ENCODE measurements at regions not wholly inside any gene's neighbourhood (a gene's known extent, or its start where the extent isn't known, plus 50 kb on each side); places are given as distances from the start of the nearest gene placed in this dataset.
"Not testable (repeated sequence)": the region's sequence is repeated elsewhere in the genome, so short reads cannot be mapped to it uniquely, and the experiment has no call there.

DNA sequence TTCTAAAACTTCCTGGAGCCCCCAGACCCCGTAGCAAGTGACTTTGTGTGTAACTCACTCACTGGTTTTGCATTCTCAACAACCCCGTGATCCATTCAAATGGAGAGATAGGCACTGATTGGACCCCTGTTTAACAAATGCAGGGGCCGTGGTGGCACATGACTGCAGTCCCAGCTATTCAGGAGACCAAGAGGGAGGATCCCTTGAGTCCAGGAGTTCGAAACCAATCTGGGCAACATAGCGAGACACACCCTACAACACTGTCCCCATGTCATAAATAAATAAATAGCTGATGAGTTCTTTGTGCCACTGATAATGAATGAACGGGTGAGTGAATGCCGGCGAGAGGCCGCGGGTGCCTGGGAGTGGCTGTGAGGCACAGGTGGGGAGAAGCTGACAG is 59.4 kb upstream of the PAX7 start:
- no peak for DNase-seq (ENCODE audit: low spot score)
- H3K4me1 Mint-ChIP-seq (ENCODE audit: low read depth), result no peaks in the 10 kb centered on the region
- H3K9me3 Mint-ChIP-seq, result no peaks in the 10 kb centered on the region
- no peak overlapping the region for H3K27ac Mint-ChIP-seq
- H3K4me3 Mint-ChIP-seq, result no peak overlapping the region
- H3K36me3 Mint-ChIP-seq (ENCODE audit: low read depth), result no peaks in the 10 kb centered on the region
- no peaks in the 10 kb centered on the region for H3K27me3 Mint-ChIP-seq (ENCODE audit: low read depth)

DNA sequence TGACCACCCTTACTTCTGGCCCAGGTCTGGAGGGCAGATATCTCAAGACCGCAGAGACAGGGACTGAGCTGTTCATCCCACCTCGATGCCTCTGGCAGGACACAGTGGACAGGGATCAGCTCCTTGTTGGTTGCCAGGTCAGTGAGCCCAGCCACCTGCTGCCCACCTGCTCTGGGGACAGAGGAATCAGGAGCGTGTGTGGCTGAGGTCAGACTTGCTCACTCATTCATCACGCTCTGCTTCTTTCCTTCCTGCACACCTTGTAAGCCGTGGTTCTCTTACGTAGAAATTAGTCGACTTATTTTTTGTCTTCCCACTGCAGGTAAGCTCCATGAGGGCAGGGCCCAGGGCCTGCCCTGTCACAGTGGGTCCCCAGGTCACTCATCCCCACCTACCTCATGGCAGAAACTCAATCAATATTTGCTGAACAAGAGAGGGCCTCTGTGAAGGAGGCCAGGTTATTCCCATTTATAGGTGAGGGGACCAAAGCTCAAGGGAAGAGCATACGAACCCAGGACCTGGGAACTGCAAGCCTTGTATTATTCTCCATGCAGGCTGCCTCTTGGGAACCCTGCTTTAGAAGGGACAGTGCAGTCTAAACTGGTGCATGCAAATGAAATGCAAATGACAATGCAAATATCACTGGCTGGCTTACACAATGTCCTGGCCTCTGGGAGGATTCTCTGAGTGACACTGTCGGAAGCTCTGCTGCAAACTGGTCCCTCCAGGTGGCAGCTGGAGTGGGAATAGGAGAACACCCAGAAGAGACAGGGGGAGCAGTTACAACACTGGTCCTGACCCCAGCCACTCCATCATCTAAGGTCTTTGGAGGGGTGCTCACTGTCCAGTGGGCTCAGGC is 58.4 kb upstream of the PAX7 start:
- Mint-ChIP-seq H3K4me1 (ENCODE audit: low read depth) (no peaks in the 10 kb centered on the region), H3K27ac (no peak overlapping the region), H3K4me3 (no peak overlapping the region), H3K27me3 (ENCODE audit: low read depth) (no peaks in the 10 kb centered on the region), H3K36me3 (ENCODE audit: low read depth) (no peaks in the 10 kb centered on the region), H3K9me3 (no peaks in the 10 kb centered on the region)
- no peak for DNase-seq (ENCODE audit: low spot score)

DNA sequence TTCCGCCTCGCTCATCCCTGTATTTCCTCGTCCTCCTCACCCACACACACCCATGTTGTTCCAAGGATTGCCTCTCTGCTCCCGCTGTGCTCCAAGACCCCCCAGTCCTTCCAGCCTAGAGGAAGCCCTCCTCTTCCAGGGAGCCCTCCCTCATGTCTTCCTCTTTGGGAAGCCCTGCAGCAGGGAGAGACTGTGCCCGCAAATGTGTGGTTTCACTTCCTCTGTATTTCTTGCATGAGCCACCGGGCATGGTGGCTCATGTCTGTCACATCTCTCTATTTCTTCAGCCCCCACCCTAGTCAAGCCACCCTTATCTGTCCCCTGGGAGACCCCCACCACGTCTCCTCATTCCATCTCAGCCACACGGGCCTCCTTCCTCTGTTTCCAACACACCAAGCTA is 57.5 kb upstream of the PAX7 start:
- Mint-ChIP-seq H3K4me3 (no peak overlapping the region), H3K9me3 (no peaks in the 10 kb centered on the region), H3K4me1 (ENCODE audit: low read depth) (no peaks in the 10 kb centered on the region), H3K27ac (no peak overlapping the region), H3K27me3 (ENCODE audit: low read depth) (no peaks in the 10 kb centered on the region), H3K36me3 (ENCODE audit: low read depth) (no peaks in the 10 kb centered on the region)
- no peak for DNase-seq (ENCODE audit: low spot score)

DNA sequence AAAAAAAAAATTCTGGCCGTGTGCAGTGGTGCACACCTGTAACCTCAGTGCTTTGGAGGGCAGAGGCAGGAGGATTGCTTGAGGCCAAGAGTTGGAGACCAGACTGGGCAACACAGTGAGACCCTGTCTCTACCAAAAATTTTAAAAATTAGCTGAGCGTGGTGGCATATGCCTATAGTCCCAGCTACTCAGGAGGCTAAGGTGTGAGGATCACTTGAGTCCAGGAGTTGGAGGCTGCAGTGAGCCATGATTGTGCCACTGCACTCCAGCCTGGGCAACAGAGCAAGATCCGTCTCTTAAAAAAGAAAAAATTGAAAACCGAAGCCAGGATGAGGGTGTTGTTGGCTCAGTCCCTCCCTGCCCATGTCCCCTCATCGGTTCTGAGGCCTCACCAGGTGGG is 55.9 kb upstream of the PAX7 start:
- Mint-ChIP-seq H3K36me3 (ENCODE audit: low read depth) (no peaks in the 10 kb centered on the region), H3K4me3 (no peak overlapping the region), H3K4me1 (ENCODE audit: low read depth) (no peaks in the 10 kb centered on the region), H3K27ac (no peak overlapping the region), H3K27me3 (ENCODE audit: low read depth) (no peaks in the 10 kb centered on the region), H3K9me3 (no peaks in the 10 kb centered on the region)
- DNase-seq (ENCODE audit: low spot score), result no peak

DNA sequence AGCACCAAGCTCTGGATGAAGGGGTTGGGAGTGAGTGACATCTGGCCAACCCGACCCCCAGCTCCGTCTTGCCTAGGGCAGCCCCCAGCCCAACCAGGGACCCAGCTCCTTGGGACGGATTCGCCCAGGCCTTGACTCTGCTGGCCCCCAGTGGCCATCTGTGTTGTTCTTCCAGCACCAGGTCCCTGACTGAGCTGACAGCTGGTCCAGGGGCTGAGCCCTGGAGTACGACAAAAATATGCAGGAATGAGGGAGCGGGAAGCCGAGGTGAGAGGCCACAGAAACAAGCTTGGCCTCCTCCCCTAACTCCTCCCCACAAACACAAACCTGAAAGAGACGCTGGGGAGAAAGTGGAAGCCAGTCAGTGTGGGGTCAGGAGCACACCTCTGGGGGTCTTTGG is 55.0 kb upstream of the PAX7 start:
- no peaks in the 10 kb centered on the region for H3K4me1 Mint-ChIP-seq (ENCODE audit: low read depth)
- H3K36me3 Mint-ChIP-seq (ENCODE audit: low read depth), result no peaks in the 10 kb centered on the region
- no peaks in the 10 kb centered on the region for H3K27me3 Mint-ChIP-seq (ENCODE audit: low read depth)
- H3K9me3 Mint-ChIP-seq, result no peaks in the 10 kb centered on the region
- H3K27ac Mint-ChIP-seq, result no peak overlapping the region
- no peak overlapping the region for H3K4me3 Mint-ChIP-seq
- no peak for DNase-seq (ENCODE audit: low spot score)

DNA sequence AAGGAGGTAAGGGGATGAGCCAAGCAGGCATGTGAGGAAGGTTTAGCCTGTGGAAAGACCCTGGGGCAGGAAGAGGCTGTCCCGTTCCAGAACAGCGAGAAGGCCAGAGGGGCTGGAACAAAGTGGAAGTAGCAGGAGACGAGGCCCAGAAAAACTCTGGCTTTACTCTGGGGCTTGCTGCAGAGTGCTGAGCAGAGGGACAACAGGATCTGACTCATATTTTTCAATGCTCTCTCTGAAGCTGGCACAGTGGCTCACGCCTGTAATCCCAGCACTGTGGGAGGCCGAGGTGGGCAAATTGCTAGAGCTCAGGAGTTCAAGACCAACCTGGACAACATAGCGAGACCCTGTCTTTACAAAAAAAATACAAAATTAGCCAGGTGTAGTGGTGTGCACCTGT is 52.4 kb upstream of the PAX7 start:
- no peaks in the 10 kb centered on the region for H3K27me3 Mint-ChIP-seq (ENCODE audit: low read depth)
- no peaks in the 10 kb centered on the region for H3K4me1 Mint-ChIP-seq (ENCODE audit: low read depth)
- H3K4me3 Mint-ChIP-seq, result no peak overlapping the region
- DNase-seq (ENCODE audit: low spot score), result no peak
- H3K9me3 Mint-ChIP-seq, result no peaks in the 10 kb centered on the region
- no peak overlapping the region for H3K27ac Mint-ChIP-seq
- H3K36me3 Mint-ChIP-seq (ENCODE audit: low read depth), result no peaks in the 10 kb centered on the region

DNA sequence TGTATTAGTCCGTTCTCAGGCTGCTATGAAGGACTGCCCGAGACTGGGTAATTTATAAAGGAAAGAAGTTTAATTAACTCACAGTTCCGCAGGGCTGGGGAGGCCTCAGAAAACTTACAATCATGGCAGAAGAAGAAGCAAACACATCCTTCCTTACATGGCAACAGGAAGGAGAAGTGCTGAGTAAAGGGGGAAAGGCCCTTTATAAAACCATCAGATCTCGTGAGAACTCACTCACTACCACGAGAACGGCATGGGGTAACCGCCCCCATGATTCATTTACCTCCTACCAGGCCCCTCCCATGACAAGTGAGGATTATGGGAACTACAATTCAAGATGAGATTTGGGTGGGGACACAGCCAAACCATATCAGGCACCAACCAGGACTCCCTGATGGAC is 51.4 kb upstream of the PAX7 start:
- H3K36me3 Mint-ChIP-seq (ENCODE audit: low read depth); DNase-seq (ENCODE audit: low spot score); H3K9me3 Mint-ChIP-seq; H3K4me3 Mint-ChIP-seq; H3K4me1 Mint-ChIP-seq (ENCODE audit: low read depth); H3K27me3 Mint-ChIP-seq (ENCODE audit: low read depth); H3K27ac Mint-ChIP-seq: not testable (repeated sequence)

DNA sequence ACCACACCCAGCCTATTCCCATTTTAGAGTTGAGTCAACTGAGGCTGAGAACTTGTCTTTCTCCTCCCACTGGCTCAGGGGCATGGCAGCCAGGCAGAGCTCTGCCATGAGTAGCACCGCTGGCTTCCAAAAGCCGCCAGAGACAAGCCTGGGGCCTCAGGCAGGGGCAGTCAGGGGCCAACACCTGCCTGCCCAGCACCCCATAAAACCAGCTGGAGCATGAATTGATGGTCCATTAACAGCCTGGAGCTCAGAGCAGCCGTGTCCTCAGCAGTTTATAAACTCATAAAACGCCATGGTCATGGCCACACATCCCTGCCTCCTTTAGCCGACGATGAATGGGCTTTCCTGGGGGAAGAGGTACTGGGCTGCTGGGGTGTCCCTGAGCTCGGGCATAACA is 50.6 kb upstream of the PAX7 start:
- Mint-ChIP-seq H3K4me3 (no peak overlapping the region), H3K36me3 (ENCODE audit: low read depth) (no peaks in the 10 kb centered on the region), H3K9me3 (no peaks in the 10 kb centered on the region), H3K27me3 (ENCODE audit: low read depth) (no peaks in the 10 kb centered on the region), H3K27ac (no peak overlapping the region), H3K4me1 (ENCODE audit: low read depth) (no peaks in the 10 kb centered on the region)
- no peak for DNase-seq (ENCODE audit: low spot score)

DNA sequence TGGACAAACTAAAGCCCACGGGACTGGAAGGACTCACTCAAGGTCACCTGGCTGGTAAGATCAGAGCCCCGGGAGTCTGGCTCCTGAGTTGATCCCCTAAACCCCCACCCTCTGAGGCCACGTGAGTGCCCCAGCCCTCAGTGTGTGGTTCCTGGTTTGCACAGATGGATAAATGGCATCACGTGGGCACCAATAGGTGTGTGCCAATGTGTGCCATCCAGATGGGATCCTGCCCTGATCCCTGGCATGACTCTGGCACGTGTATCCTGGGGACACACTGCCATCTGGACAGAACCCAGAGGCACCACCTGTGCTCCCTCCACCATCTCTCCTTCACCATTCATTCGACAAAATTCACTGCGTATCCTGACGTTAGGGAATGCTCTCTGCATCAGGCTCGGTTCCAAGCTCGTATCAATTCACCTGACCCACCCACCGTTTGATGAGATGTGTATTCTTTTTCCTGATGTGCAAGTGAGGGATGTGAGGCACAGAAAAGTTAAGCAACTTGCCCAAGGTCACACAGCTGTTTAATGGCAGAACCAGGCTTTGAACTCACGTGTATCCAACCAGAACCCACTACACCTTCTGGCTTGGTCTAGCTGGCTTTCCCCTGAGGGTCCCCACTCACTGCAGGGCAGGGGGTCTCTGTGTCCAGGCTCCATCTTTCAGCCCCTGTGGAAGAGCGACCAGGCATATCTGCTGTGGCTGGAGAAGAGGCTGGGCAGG is 49.8 kb upstream of the PAX7 start:
- no peak for DNase-seq (ENCODE audit: low spot score)
- Mint-ChIP-seq H3K9me3 (no peaks in the 10 kb centered on the region), H3K4me3 (no peak overlapping the region), H3K27me3 (ENCODE audit: low read depth) (no peaks in the 10 kb centered on the region), H3K4me1 (ENCODE audit: low read depth) (no peaks in the 10 kb centered on the region), H3K36me3 (ENCODE audit: low read depth) (no peaks in the 10 kb centered on the region), H3K27ac (no peak overlapping the region)

All from T-helper 2 cell treated with Interferon-gamma antibody and Interleukin-4, amounts not matched to agents 5 μg/mL and 100 μg/mL, for 36 hours (primary cell).